CD4-positive, alpha-beta T cell (primary cell): ENCODE measurements at regions not wholly inside any gene's neighbourhood (a gene's known extent, or its start where the extent isn't known, plus 50 kb on each side); places are given as distances from the start of the nearest gene placed in this dataset.

ENCODE experiments used
- ATAC-seq: fragments of 200-7000 bp; cut with Tn5 transposase; one replicate; pipeline ENCODE4 v1.10.0; 2022; ENCODE audit warnings: mild to moderate bottlenecking; ENCODE audit not compliant: poor library complexity
- CTCF ChIA-PET: fragments of 350-600 bp; sonication (Branson Sonifier 250); formaldehyde crosslinking; loops from one replicate; lab custom pipeline; 2021; ENCODE audit warnings: antibody characterized with exemption, inconsistent platforms; lab: Charles Lee
- POLR2A ChIA-PET: fragments of 350-600 bp; sonication (Branson Sonifier 250); formaldehyde crosslinking; loops from one replicate; lab custom pipeline; 2021; ENCODE audit warnings: antibody characterized with exemption, inconsistent platforms; lab: Charles Lee
- DNase-seq, 14 experiments: peaks; one replicate each; pipeline ENCODE4 v3.0.0-alpha.2; 2013 to 2020; ENCODE audit warnings: mixed read lengths in 2 of 14
- H3K27ac ChIP-seq, 2 donors: one replicate each; pipeline versions ENCODE4 v1.5.1 to v1.7.0; 2013; ENCODE audit warnings: low read length in 2 of 2, low read depth in 1 of 2, mild to moderate bottlenecking in 1 of 2
- H3K27me3 ChIP-seq, 2 experiments: 1 replicate in 1 of 2; 2 replicates in 1 of 2; pipeline versions ENCODE4 v1.6.1 to v1.7.0; 2013; ENCODE audit warnings: low read length in 2 of 2, control low read depth in 1 of 2, mild to moderate bottlenecking in 1 of 2, moderate library complexity in 1 of 2; ENCODE audit not compliant: insufficient read depth in 2 of 2, control insufficient read depth in 1 of 2
- H3K36me3 ChIP-seq: one replicate; pipeline ENCODE4 v1.6.1; 2013; ENCODE audit warnings: low read length, control low read depth; ENCODE audit not compliant: insufficient read depth
- H3K4me1 ChIP-seq: one replicate; pipeline ENCODE4 v1.6.1; 2013; ENCODE audit warnings: low read length, control low read depth; ENCODE audit not compliant: insufficient read depth
- H3K4me3 ChIP-seq: one replicate; pipeline ENCODE4 v1.5.1; 2013; ENCODE audit warnings: mild to moderate bottlenecking, low read length, moderate library complexity
- H3K9me3 ChIP-seq, 2 experiments: 1 replicate in 1 of 2; 2 replicates in 1 of 2; pipeline versions ENCODE4 v1.6.1 to v1.7.0; 2013; ENCODE audit warnings: low read length in 2 of 2, mild to moderate bottlenecking in 2 of 2, control low read depth in 1 of 2, moderate library complexity in 1 of 2; ENCODE audit not compliant: control insufficient read depth in 1 of 2, insufficient read depth in 1 of 2
- H3K27ac Mint-ChIP-seq: one replicate; pipeline ENCODE4 v1.8.0; 2020; ENCODE audit warnings: mixed read lengths
- H3K27me3 Mint-ChIP-seq: one replicate; pipeline ENCODE4 v1.8.0; 2021; ENCODE audit warnings: mixed read lengths
- H3K36me3 Mint-ChIP-seq: one replicate; pipeline ENCODE4 v1.8.0; 2021; ENCODE audit warnings: low read depth, mixed read lengths
- H3K4me1 Mint-ChIP-seq: one replicate; pipeline ENCODE4 v1.8.0; 2021; ENCODE audit warnings: low read depth, mixed read lengths
- H3K4me3 Mint-ChIP-seq: one replicate; pipeline ENCODE4 v1.8.0; 2020; ENCODE audit warnings: mild to moderate bottlenecking, mixed read lengths
- H3K9me3 Mint-ChIP-seq: one replicate; pipeline ENCODE4 v1.8.0; 2020; ENCODE audit warnings: mixed read lengths
- intact Hi-C, 2 experiments: fragments of 100-400 bp; cut with DNase I in 1 of 2; cut with micrococcal nuclease in 1 of 2; formaldehyde crosslinking; loops; one replicate each; pipeline versions ENCODE4 v1.15.1 to v1.9.0; 2023 to 2025; cut with DNase I, micrococcal nuclease
- TF ChIP-seq, protein P1 (sequence below): fragments of 200-600 bp; IDR thresholded peaks from one replicate; pipeline ENCODE4 v1.8.0; 2022; ENCODE audit warnings: antibody characterized with exemption, mild to moderate bottlenecking

DNA sequence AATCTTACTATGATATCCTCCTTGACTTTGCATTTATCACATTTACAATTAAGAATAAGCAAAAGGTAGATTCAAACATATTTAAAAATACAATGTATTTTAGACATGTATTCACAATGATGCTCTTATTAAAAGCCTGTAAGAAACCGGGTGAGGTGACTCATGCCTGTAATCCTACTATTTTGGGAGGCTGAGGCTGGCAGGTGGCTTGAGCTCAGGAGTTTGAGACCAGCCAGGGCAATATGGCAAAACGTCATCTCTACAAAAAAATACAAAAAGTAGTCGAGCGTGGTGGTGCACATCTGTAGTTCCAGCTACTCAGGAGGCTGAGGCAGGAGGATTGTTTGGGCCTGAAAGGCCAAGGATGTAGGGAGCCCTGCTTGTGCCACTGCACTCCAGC is 618.4 kb downstream of the CDH18 start:
- TF ChIP-seq, protein P1, sequence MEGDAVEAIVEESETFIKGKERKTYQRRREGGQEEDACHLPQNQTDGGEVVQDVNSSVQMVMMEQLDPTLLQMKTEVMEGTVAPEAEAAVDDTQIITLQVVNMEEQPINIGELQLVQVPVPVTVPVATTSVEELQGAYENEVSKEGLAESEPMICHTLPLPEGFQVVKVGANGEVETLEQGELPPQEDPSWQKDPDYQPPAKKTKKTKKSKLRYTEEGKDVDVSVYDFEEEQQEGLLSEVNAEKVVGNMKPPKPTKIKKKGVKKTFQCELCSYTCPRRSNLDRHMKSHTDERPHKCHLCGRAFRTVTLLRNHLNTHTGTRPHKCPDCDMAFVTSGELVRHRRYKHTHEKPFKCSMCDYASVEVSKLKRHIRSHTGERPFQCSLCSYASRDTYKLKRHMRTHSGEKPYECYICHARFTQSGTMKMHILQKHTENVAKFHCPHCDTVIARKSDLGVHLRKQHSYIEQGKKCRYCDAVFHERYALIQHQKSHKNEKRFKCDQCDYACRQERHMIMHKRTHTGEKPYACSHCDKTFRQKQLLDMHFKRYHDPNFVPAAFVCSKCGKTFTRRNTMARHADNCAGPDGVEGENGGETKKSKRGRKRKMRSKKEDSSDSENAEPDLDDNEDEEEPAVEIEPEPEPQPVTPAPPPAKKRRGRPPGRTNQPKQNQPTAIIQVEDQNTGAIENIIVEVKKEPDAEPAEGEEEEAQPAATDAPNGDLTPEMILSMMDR: no peak
- Mint-ChIP-seq H3K36me3 (no peaks in the 10 kb centered on the region), H3K27ac (no peak overlapping the region), H3K27me3 (no peaks in the 10 kb centered on the region), H3K4me1 (no peaks in the 10 kb centered on the region), H3K9me3 (peaks cover 7% of the 10 kb centered on the region), H3K4me3 (no peak overlapping the region)
- Histone ChIP-seq H3K4me3 (no peak overlapping the region), H3K9me3 (no peaks in the 10 kb centered on the region), H3K4me1 (no peaks in the 10 kb centered on the region), H3K27me3 (no peaks in the 10 kb centered on the region), H3K27ac (no peak overlapping the region), H3K36me3 (no peaks in the 10 kb centered on the region)
- CTCF ChIA-PET: no interaction called here
- DNase-seq: no peak
- intact Hi-C loops: no loop called here
- POLR2A ChIA-PET: no interaction called here
- ATAC-seq: no peak

DNA sequence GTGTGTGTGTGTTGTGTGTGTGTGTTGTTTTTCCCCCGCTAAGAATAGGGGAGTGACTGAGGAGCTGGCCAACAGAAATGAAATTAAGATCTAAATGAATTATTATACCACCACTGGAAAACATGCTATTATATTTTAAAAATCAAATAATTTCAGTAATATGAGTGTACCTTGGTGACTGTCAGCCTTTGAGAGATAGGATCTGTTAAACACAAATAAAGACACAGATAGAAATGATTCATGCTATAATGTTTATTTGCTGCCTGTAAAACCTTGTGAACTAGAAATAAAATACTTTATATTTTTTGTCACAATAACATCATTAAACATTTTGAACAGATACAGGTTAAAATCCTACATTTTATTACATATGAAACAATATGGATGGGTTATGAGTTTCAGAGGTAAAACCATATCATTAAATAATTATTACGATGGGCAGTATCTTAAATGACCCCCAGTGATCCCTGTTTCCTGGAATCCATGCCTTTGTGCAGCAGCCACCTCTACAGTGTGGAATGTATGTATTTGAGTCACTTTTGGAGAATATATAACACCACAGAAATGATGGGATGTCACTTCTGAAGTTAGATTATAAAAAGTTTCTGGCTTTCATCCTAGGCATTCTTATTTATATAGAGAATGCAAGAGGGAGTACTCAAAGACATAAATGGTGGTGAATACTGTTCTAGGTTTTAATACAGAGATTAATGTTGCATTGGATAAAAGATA is 617.2 kb downstream of the CDH18 start:
- no peaks in the 10 kb centered on the region for H3K4me1 ChIP-seq
- Mint-ChIP-seq H3K4me1 (no peaks in the 10 kb centered on the region), H3K4me3 (no peak overlapping the region), H3K36me3 (no peaks in the 10 kb centered on the region), H3K9me3 (peaks cover 7% of the 10 kb centered on the region), H3K27me3 (no peaks in the 10 kb centered on the region), H3K27ac (no peak overlapping the region)
- ChIA-PET POLR2A (no interaction called here), CTCF (no interaction called here)
- H3K9me3 ChIP-seq: no peaks in the 10 kb centered on the region
- no peak overlapping the region for H3K27ac ChIP-seq
- no peaks in the 10 kb centered on the region for H3K27me3 ChIP-seq
- no peak for ATAC-seq
- no peak overlapping the region for H3K4me3 ChIP-seq
- intact Hi-C loops: no loop called here
- TF ChIP-seq, protein P1: no peak
- DNase-seq: no peak
- no peaks in the 10 kb centered on the region for H3K36me3 ChIP-seq

- no peak overlapping the region for H3K4me3 Mint-ChIP-seq
- DNase-seq (no peak), ATAC-seq (no peak)
- intact Hi-C loops: no loop called here
- TF ChIP-seq, protein P1: no peak
- H3K4me3 ChIP-seq: no peak overlapping the region
- no peaks in the 10 kb centered on the region for H3K36me3 Mint-ChIP-seq
- no peaks in the 10 kb centered on the region for H3K4me1 ChIP-seq
- no peaks in the 10 kb centered on the region for H3K27me3 Mint-ChIP-seq
- POLR2A ChIA-PET: no interaction called here
- no peaks in the 10 kb centered on the region for H3K9me3 ChIP-seq
- no peak overlapping the region for H3K27ac ChIP-seq
- CTCF ChIA-PET: no interaction called here
- H3K9me3 Mint-ChIP-seq: peaks cover 20% of the 10 kb centered on the region
- H3K36me3 ChIP-seq: no peaks in the 10 kb centered on the region
- no peak overlapping the region for H3K27ac Mint-ChIP-seq
- H3K4me1 Mint-ChIP-seq: no peaks in the 10 kb centered on the region
- H3K27me3 ChIP-seq: no peaks in the 10 kb centered on the region
Observed at GRCh38 chr5:19388391-19388790, 599.6 kb downstream of the CDH18 start.
